ENCODE measurements at regions not wholly inside any gene's neighbourhood (a gene's known extent, or its start where the extent isn't known, plus 50 kb on each side); places are given as distances from the start of the nearest gene placed in this dataset.

- H3K27me3 ChIP-seq (replicated peaks; ENCODE audit: control insufficient read depth, insufficient read depth, low read length): no peaks in the 10 kb centered on the region
- no peak for TF ChIP-seq CTCF (IDR thresholded peaks at IDR 0.05; ENCODE audit: insufficient read depth, low read length, poor library complexity, severe bottlenecking)
- no peaks in the 10 kb centered on the region for H3K36me3 ChIP-seq (ENCODE audit: control insufficient read depth, insufficient read depth, low read length)
- H3K4me3 ChIP-seq (replicated peaks; ENCODE audit: low read depth, low read length): no peak overlapping the region
- DNase-seq (ENCODE audit: extremely low read depth, insufficient read length): peak; percentile 20
Observed at GRCh38 chr6:91483415-91484105, 896.7 kb upstream of the MAP3K7 start.

- no peak for TF ChIP-seq CTCF (IDR thresholded peaks at IDR 0.05; ENCODE audit: insufficient read depth, low read length, poor library complexity, severe bottlenecking)
- Histone ChIP-seq H3K4me3 (replicated peaks; ENCODE audit: low read depth, low read length) (no peak overlapping the region), H3K36me3 (ENCODE audit: control insufficient read depth, insufficient read depth, low read length) (no peaks in the 10 kb centered on the region), H3K27me3 (replicated peaks; ENCODE audit: control insufficient read depth, insufficient read depth, low read length) (no peaks in the 10 kb centered on the region)
- DNase-seq (ENCODE audit: extremely low read depth, insufficient read length): peak; percentile 33
Observed at GRCh38 chr6:91482498-91482897, 895.6 kb upstream of the MAP3K7 start.

- TF ChIP-seq CTCF (IDR thresholded peaks at IDR 0.05; ENCODE audit: insufficient read depth, low read length, poor library complexity, severe bottlenecking): no peak
- Histone ChIP-seq H3K4me3 (replicated peaks; ENCODE audit: low read depth, low read length) (no peak overlapping the region), H3K36me3 (ENCODE audit: control insufficient read depth, insufficient read depth, low read length) (no peaks in the 10 kb centered on the region), H3K27me3 (replicated peaks; ENCODE audit: control insufficient read depth, insufficient read depth, low read length) (no peaks in the 10 kb centered on the region)
- no peak for DNase-seq (ENCODE audit: extremely low read depth, insufficient read length)
Observed at GRCh38 chr6:91480402-91480801, 893.5 kb upstream of the MAP3K7 start.

- no peak for DNase-seq (ENCODE audit: extremely low read depth, insufficient read length)
- Histone ChIP-seq H3K36me3 (ENCODE audit: control insufficient read depth, insufficient read depth, low read length) (no peaks in the 10 kb centered on the region), H3K4me3 (replicated peaks; ENCODE audit: low read depth, low read length) (no peak overlapping the region), H3K27me3 (replicated peaks; ENCODE audit: control insufficient read depth, insufficient read depth, low read length) (no peaks in the 10 kb centered on the region)
- TF ChIP-seq CTCF (IDR thresholded peaks at IDR 0.05; ENCODE audit: insufficient read depth, low read length, poor library complexity, severe bottlenecking): no peak
Observed at GRCh38 chr6:91477688-91478087, 890.8 kb upstream of the MAP3K7 start.

GRCh38 chr6:91476000-91476399, 889.1 kb upstream of the MAP3K7 start:
- Histone ChIP-seq H3K27me3 (replicated peaks; ENCODE audit: control insufficient read depth, insufficient read depth, low read length) (no peaks in the 10 kb centered on the region), H3K36me3 (ENCODE audit: control insufficient read depth, insufficient read depth, low read length) (no peaks in the 10 kb centered on the region), H3K4me3 (replicated peaks; ENCODE audit: low read depth, low read length) (no peak overlapping the region)
- TF ChIP-seq CTCF (IDR thresholded peaks at IDR 0.05; ENCODE audit: insufficient read depth, low read length, poor library complexity, severe bottlenecking): no peak
- DNase-seq (ENCODE audit: extremely low read depth, insufficient read length): no peak

GRCh38 chr6:91465393-91465792, 878.5 kb upstream of the MAP3K7 start:
- no peaks in the 10 kb centered on the region for H3K27me3 ChIP-seq (replicated peaks; ENCODE audit: control insufficient read depth, insufficient read depth, low read length)
- TF ChIP-seq CTCF (IDR thresholded peaks at IDR 0.05; ENCODE audit: insufficient read depth, low read length, poor library complexity, severe bottlenecking): no peak

More at GRCh38 chr6:91465393-91465792, 878.5 kb upstream of the MAP3K7 start:
- DNase-seq (ENCODE audit: extremely low read depth, insufficient read length): no peak
- Histone ChIP-seq H3K36me3 (ENCODE audit: control insufficient read depth, insufficient read depth, low read length) (no peaks in the 10 kb centered on the region), H3K4me3 (replicated peaks; ENCODE audit: low read depth, low read length) (no peak overlapping the region)
